Gastroesophageal sphincter (tissue), 4 donors: ENCODE measurements at regions not wholly inside any gene's neighbourhood (a gene's known extent, or its start where the extent isn't known, plus 50 kb on each side); places are given as distances from the start of the nearest gene placed in this dataset.

Source experiments
- ATAC-seq: fragments of 150-250 bp; one replicate; pipeline ENCODE4 v1.9.1; 2016; ENCODE audit warnings: mild to moderate bottlenecking, moderate library complexity
- H3K27ac ChIP-seq, 4 donors: fragments of 200-600 bp; sonication (generic) in 3 of 4; 1 replicate in 3 of 4; 2 replicates in 1 of 4; pipeline ENCODE4 v1.5.1; 2016 to 2019
- H3K27me3 ChIP-seq: fragments of 200-600 bp; sonication (generic); one replicate; pipeline ENCODE4 v1.5.1; 2019
- H3K36me3 ChIP-seq, 2 donors: fragments of 200-600 bp; sonication (generic); one replicate each; pipeline ENCODE4 v1.5.1; 2019; ENCODE audit warnings: control low read depth in 1 of 2
- H3K4me1 ChIP-seq, 3 donors: fragments of 200-600 bp; sonication (generic); 1 replicate in 2 of 3; 2 replicates in 1 of 3; pipeline ENCODE4 v1.5.1; 2016 to 2019; ENCODE audit warnings: control low read depth in 2 of 3
- H3K4me3 ChIP-seq, 2 donors: fragments of 200-600 bp; sonication (generic); one replicate each; pipeline ENCODE4 v1.5.1; 2019; ENCODE audit warnings: mild to moderate bottlenecking in 1 of 2, moderate library complexity in 1 of 2
- H3K9me3 ChIP-seq, 3 donors: fragments of 200-600 bp; sonication (generic); one replicate each; pipeline ENCODE4 v1.5.1; 2017 to 2019; ENCODE audit warnings: control low read depth in 2 of 3
- CTCF ChIP-seq, 4 experiments: fragments of 200-600 bp in 2 of 4; fragments of 450-650 bp in 2 of 4; sonication (generic) in 1 of 4; IDR thresholded peaks; one replicate each; pipeline ENCODE4 v1.5.1; 2017 to 2019; ENCODE audit warnings: antibody characterized with exemption in 4 of 4, mild to moderate bottlenecking in 2 of 4, moderate library complexity in 2 of 4
- EP300 ChIP-seq: sonication (generic); formaldehyde crosslinking; IDR thresholded peaks from one replicate; pipeline ENCODE4 v1.6.1; 2017; ENCODE audit warnings: antibody characterized with exemption, mild to moderate bottlenecking
- POLR2A ChIP-seq, 2 donors: fragments of 450-650 bp; IDR thresholded peaks; one replicate each; pipeline ENCODE4 v1.6.1; 2017; ENCODE audit warnings: antibody characterized with exemption in 2 of 2, mild to moderate bottlenecking in 2 of 2, moderate library complexity in 1 of 2
- POLR2AphosphoS5 ChIP-seq: sonication (generic); formaldehyde crosslinking; IDR thresholded peaks from one replicate; pipeline ENCODE4 v1.6.1; 2017; ENCODE audit warnings: antibody characterized with exemption
- WGBS, 2 donors: methylation state at CpG; one replicate each; pipeline ENCODE4 v1.1.5; 2018; ENCODE audit warnings: low coverage in 1 of 2; 5-methylcytosine and 5-hydroxymethylcytosine counted together

GRCh38 chr2:180660207-180660606 is 320.2 kb upstream of the UBE2E3 start:
- no peak for TF ChIP-seq POLR2AphosphoS5
- no peak for TF ChIP-seq CTCF (IDR thresholded peaks at IDR 0.05)
- TF ChIP-seq POLR2A (IDR thresholded peaks at IDR 0.05), result no peak
- TF ChIP-seq EP300, result no peak
- no peak for ATAC-seq

GRCh38 chr2:180657054-180657453 is 323.4 kb upstream of the UBE2E3 start:
- H3K4me1 ChIP-seq, result no peaks in the 10 kb centered on the region
- 89% methylated on average over 1 of the region's 1 CpG; no CpG with 5 or more reads in 1 of the 2 donors for WGBS, 2 donors
- TF ChIP-seq EP300 (no peak), CTCF (IDR thresholded peaks at IDR 0.05) (no peak), POLR2A (IDR thresholded peaks at IDR 0.05) (no peak), POLR2AphosphoS5 (no peak)
- H3K27me3 ChIP-seq, result no peaks in the 10 kb centered on the region
- no peak overlapping the region for H3K4me3 ChIP-seq
- H3K9me3 ChIP-seq, result no peaks in the 10 kb centered on the region
- no peak overlapping the region for H3K27ac ChIP-seq
- no peak for ATAC-seq
- no peaks in the 10 kb centered on the region for H3K36me3 ChIP-seq

More at GRCh38 chr2:180660207-180660606, 320.2 kb upstream of the UBE2E3 start:
- no peak overlapping the region for H3K27ac ChIP-seq
- 92% methylated on average over 4 to 8 of the region's 8 CpGs for WGBS, 2 donors
- H3K36me3 ChIP-seq, result no peaks in the 10 kb centered on the region
- no peaks in the 10 kb centered on the region for H3K27me3 ChIP-seq
- H3K4me1 ChIP-seq, result no peaks in the 10 kb centered on the region
- no peak overlapping the region for H3K4me3 ChIP-seq
- no peaks in the 10 kb centered on the region for H3K9me3 ChIP-seq

- ATAC-seq, result no peak
- Histone ChIP-seq H3K4me1 (no peaks in the 10 kb centered on the region), H3K4me3 (no peak overlapping the region), H3K36me3 (no peaks in the 10 kb centered on the region), H3K27me3 (no peaks in the 10 kb centered on the region), H3K9me3 (no peaks in the 10 kb centered on the region), H3K27ac (no peak overlapping the region)
- WGBS, 2 donors, result 86% methylated on average over 1 of the region's 1 CpG; no CpG with 5 or more reads in 1 of the 2 donors
- no peak for TF ChIP-seq POLR2AphosphoS5
- no peak for TF ChIP-seq POLR2A (IDR thresholded peaks at IDR 0.05)
- no peak for TF ChIP-seq EP300
- TF ChIP-seq CTCF (IDR thresholded peaks at IDR 0.05), result no peak
These were observed 324.0 kb upstream of the UBE2E3 start for GRCh38 chr2:180656455-180656847.

GRCh38 chr2:180655842-180656454 is 324.5 kb upstream of the UBE2E3 start:
- 69 to 83% methylated on average over 1 of the region's 1 CpG for WGBS, 2 donors
- no peaks in the 10 kb centered on the region for H3K27me3 ChIP-seq
- no peaks in the 10 kb centered on the region for H3K9me3 ChIP-seq
- TF ChIP-seq POLR2AphosphoS5 (no peak), EP300 (no peak)
- no peak for ATAC-seq
- H3K4me3 ChIP-seq, result no peak overlapping the region
- no peak overlapping the region for H3K27ac ChIP-seq
- H3K36me3 ChIP-seq, result no peaks in the 10 kb centered on the region
- no peaks in the 10 kb centered on the region for H3K4me1 ChIP-seq

GRCh38 chr2:180655393-180655792 is 325.0 kb upstream of the UBE2E3 start:
- Histone ChIP-seq H3K27me3 (no peaks in the 10 kb centered on the region), H3K27ac (no peak overlapping the region), H3K9me3 (no peaks in the 10 kb centered on the region), H3K36me3 (no peaks in the 10 kb centered on the region), H3K4me1 (no peaks in the 10 kb centered on the region), H3K4me3 (no peak overlapping the region)
- WGBS, 2 donors, result 76 to 100% methylated on average over 1 to 2 of the region's 2 CpGs
- no peak for ATAC-seq
- TF ChIP-seq CTCF (IDR thresholded peaks at IDR 0.05) (no peak), EP300 (no peak), POLR2A (IDR thresholded peaks at IDR 0.05) (no peak), POLR2AphosphoS5 (no peak)
